CD1c-positive myeloid dendritic cell (primary cell): ENCODE measurements at regions not wholly inside any gene's neighbourhood (a gene's known extent, or its start where the extent isn't known, plus 50 kb on each side); places are given as distances from the start of the nearest gene placed in this dataset.

Experiments
- DNase-seq: peaks from one replicate; pipeline ENCODE4 v3.0.0-alpha.2; 2016; ENCODE audit errors: extremely low spot score

DNA sequence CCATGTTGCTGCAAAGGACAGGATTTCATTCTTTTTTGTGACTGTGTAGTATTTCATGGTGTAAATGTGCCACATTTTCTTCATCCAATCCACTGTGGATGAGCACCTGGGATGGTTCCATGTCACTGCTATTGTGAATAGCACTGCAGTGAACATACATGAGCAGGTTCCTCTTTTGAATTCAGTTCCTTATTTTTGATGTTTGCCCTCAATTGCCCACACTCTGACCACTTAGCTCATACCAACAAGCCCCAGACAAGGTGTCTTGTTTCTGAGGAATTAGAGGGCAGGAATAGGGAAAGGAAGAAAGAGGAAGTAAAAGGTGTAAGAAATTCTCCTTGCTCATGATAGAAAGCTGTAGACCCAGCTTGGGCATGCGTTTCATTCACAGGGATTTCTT is 244.2 kb upstream of the ZNF507 start:
- no peak for DNase-seq

GRCh38 chr19:32103541-32103940 is 241.9 kb upstream of the ZNF507 start:
- DNase-seq = no peak

DNA sequence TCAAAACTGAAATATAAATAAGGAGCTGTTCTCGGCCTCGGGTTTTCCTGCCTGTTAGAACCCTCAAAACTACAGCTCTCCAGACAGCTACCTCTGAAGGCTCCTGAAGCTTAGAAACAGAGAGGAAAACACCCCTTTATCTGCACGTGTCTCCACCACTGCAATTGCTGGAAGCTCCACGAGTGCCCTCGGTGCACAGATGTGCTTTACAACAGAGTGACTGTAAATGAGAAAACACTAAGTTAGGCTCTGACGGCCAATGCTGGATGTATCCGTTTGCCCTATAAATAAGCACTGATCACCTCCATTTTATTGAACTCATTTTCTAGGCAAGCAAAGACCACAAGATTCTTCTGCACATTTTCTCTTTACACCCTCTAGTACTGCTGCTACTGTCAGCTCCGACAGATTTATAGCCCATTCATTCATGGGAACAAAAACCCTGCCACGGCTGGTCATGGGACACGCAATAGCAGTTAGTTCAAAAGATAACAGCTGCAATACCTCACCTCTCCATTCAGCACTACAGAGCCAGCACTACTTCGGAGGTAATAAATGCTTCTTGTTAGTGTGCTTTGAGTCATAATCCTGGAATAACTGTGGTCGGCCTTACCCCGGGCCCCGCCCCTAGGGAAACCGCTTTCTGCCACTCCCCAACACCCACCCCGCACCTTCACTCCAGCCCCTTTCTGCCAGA is 241.1 kb upstream of the ZNF507 start:
- DNase-seq = no peak

GRCh38 chr19:32104850-32105235 is 240.6 kb upstream of the ZNF507 start:
- no peak for DNase-seq

DNA sequence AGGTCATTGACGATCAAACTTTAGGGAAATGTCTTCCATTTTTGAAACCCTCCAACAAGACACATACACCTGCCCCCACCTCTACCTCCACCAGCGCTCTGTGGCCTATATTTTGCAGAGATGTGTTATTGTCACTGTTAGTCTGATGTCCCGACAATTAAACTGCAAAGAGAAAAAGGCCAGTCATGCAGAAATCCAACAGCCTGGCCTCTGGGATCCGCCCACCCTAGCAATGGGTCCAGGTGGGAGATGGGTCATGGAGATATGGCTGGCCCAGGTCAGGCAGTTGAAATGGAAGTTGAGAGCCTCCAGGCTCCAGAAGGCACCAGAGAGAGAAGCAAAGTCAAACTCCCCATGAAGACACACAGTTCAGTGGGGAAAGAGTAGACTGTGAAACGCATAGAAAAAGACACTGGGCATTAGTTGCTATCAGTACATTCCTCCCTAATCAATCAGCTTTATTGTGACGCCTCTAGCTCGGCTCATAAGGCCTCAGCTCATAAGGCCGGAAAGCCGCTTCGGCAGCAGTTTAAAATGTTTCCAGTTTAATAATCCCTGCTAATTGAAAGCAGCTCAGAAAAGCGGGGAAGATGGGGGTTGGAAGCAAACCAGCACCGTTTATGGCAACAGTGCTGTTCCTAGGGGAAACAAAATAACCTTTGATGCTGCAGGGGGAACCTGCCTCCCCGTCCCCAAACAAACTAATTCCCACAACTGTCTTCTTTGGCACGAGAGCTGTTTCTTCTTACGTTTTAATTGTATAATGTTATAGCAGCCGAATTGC is 239.7 kb upstream of the ZNF507 start:
- no peak for DNase-seq

GRCh38 chr19:32122258-32122657 is 223.2 kb upstream of the ZNF507 start:
- DNase-seq = no peak

- DNase-seq = no peak
Measured at GRCh38 chr19:32123355-32123940, 222.0 kb upstream of the ZNF507 start.

- DNase-seq = no peak
Measured at GRCh38 chr19:32124585-32124984, 220.8 kb upstream of the ZNF507 start.

- no peak for DNase-seq
Measured at GRCh38 chr19:32129141-32129540, 216.3 kb upstream of the ZNF507 start.

DNA sequence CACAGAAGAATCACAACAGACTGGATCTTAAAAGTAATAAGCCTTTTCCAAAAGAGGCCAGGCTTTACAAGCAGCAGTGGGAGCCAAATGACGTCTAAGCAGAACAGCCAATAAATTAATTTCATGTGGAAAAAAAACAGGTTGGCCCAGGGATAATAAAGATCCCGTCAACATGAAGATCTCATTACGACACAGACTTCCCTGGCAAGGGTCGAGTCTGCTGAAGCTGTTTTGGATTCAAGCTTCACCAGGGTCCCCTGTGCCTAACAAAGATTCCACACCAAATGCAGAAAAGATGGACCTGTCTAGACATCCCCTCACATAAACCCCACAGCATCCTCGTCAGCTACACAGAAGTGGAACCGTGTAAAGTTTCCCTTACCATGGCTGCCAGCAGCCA is 215.1 kb upstream of the ZNF507 start:
- DNase-seq = no peak

DNA sequence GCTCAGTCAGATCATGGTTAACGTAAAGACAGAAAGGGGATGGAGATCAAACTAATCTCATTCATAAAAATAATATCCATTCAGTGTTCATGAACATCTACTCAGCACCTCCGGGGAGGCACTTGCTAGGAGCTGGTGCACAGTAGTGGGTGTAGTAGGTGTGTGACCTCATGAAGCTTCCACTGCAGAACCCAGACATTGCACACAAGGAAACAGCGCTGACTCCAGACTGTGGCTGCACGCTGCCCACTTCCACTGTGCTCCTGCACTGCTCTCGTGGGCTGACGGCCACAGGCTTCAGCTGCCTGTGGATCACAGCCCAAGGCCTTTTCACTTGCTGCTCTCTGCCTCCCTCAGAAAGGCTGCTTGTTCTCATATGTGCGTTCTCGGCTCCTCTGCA is 214.4 kb upstream of the ZNF507 start:
- no peak for DNase-seq

DNA sequence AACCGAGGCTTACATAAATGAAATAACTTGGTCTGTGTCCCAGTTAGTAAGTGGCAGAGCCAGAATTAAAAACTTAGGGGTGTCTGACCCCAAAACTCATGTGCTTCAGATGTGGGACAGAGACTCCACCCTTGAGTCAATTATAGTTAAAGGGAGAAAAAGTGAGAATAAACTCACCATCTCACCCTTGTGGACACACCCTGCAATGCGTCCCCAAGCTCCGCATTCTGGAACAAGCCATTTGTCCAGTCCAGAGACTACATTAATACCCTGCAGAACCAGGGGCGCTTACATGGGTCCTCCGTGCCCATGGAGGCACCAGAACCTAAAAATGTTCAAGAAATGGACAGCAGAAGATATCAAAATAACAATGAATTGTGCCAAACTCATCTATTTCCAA is 207.0 kb upstream of the ZNF507 start:
- no peak for DNase-seq

DNA sequence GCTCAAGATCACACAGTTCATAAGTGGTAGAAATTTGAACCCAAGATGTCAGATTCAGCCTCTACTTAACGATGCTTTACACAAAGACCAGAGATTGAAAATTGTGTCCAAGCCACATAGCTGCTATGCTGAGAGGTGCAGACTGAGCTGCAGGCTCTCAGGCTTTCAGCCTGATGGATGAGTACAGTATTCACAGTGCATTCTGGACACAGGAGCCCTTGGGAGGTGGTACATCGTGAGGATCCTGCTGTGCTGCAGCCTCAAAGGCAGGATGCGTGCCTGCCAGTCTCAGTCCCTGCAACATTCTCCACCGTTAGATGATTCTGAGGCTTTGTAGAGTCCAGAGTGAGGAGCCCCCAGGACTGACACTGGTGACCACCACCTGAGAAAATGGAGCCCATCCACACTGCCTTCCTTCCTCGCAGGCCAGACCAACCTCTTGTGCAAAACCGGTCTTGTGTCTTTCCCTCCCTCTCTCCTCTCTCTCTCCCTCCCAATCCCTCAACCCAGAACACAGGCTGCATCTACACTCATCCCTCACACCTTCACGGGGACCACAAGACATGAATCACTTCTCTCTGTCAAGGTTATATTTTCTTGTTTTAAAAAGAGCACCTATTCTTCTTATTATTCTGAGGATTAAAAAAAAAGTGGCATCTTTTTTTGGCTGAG is 203.4 kb upstream of the ZNF507 start:
- DNase-seq = no peak

- no peak for DNase-seq
Measured at GRCh38 chr19:32146664-32147063, 198.7 kb upstream of the ZNF507 start.

GRCh38 chr19:32150605-32151004 is 194.8 kb upstream of the ZNF507 start:
- DNase-seq = no peak

GRCh38 chr19:32154418-32154817 is 191.0 kb upstream of the ZNF507 start:
- DNase-seq = no peak

- DNase-seq = no peak
Measured at GRCh38 chr19:32164384-32164992, 180.9 kb upstream of the ZNF507 start.

DNA sequence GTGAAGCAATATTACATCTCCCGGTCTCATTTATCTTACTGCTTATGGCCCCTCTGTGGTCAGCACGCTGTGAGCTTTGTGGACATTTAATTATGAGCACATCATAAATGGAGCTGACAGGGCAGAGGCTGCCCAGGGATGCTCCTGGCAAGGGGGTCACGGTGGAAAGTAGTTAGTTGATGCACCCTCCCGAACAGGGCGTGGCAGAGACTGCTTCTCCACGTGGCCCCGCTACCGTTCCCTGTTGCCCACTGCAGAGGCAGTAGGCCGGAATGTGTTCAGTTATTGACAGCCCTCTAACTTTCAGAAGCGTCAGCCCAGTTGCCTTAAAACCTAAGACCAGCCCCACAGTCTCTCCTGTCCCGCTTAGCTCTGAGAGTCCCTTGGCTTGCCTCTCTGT is 180.3 kb upstream of the ZNF507 start:
- DNase-seq = no peak

DNA sequence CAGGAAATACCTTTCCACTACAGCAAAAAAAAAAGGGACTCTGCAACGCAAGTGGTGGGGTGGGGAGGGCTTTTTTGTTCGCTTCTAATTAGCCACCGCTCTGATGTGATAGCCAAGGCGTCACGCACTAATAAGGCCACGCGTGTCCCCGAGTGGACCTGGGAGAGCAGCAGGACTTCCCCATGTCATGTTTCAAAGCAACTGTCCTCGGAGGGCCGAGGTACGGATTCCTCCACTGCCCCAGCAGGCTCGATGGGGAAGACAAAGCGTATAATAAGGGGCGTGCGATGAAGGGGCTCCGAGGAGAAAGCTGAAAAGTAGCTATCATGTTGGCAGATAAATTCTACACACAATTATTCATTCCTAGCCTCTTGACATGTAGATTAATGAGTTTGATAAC is 179.7 kb upstream of the ZNF507 start:
- no peak for DNase-seq

- DNase-seq = no peak
Measured at GRCh38 chr19:32166238-32166637, 179.2 kb upstream of the ZNF507 start.

- no peak for DNase-seq
Measured at GRCh38 chr19:32168111-32168510, 177.3 kb upstream of the ZNF507 start.

- no peak for DNase-seq
Measured at GRCh38 chr19:32168606-32169005, 176.8 kb upstream of the ZNF507 start.
